Fibroblast of lung (primary cell): ENCODE measurements at regions not wholly inside any gene's neighbourhood (a gene's known extent, or its start where the extent isn't known, plus 50 kb on each side); places are given as distances from the start of the nearest gene placed in this dataset.

Experiments
- DNase-seq, 2 donors: peaks; one replicate each; pipeline versions ENCODE4 v3.0.0 to v3.0.0-alpha.2; 2010; ENCODE audit warnings: low read depth in 2 of 2
- H2AFZ ChIP-seq: 2 replicates; pipeline ENCODE4 v1.5.1; 2012; ENCODE audit warnings: low read length, control low read depth, inconsistent platforms
- H3K27ac ChIP-seq: 2 replicates; pipeline ENCODE4 v1.5.1; 2011; ENCODE audit warnings: low read length, control low read depth; ENCODE audit not compliant: insufficient read depth
- H3K27me3 ChIP-seq: 2 replicates; pipeline ENCODE4 v1.5.1; 2011; ENCODE audit warnings: mild to moderate bottlenecking, low read length; ENCODE audit not compliant: control insufficient read depth, insufficient read depth
- H3K36me3 ChIP-seq: 2 replicates; pipeline ENCODE4 v1.5.1; 2011; ENCODE audit warnings: low read length; ENCODE audit not compliant: control insufficient read depth, insufficient read depth
- H3K4me1 ChIP-seq: 2 replicates; pipeline ENCODE4 v1.5.1; 2011; ENCODE audit warnings: low read length; ENCODE audit not compliant: control insufficient read depth, insufficient read depth; ENCODE audit errors: extremely low read depth
- H3K4me2 ChIP-seq: 2 replicates; pipeline ENCODE4 v1.5.1; 2011; ENCODE audit warnings: low read length, control low read depth; ENCODE audit not compliant: insufficient read depth; ENCODE audit errors: extremely low read depth
- H3K4me3 ChIP-seq, 4 experiments: fragments of 200-600 bp in 1 of 4; sonication (generic) in 1 of 4; replicated peaks in 1 of 4; 2 replicates each; pipeline ENCODE4 v1.5.1; 2011 to 2016; ENCODE audit warnings: low read length in 4 of 4, low read depth in 3 of 4, mild to moderate bottlenecking in 3 of 4, control low read depth in 2 of 4, inconsistent platforms in 1 of 4, mixed read lengths in 1 of 4; ENCODE audit not compliant: insufficient read depth in 1 of 4; ENCODE audit errors: control extremely low read depth in 1 of 4
- H3K79me2 ChIP-seq: 2 replicates; pipeline ENCODE4 v1.5.1; 2012; ENCODE audit warnings: mild to moderate bottlenecking, low read length, inconsistent platforms; ENCODE audit not compliant: control insufficient read depth, insufficient read depth
- H3K9ac ChIP-seq: 2 replicates; pipeline ENCODE4 v1.5.1; 2011; ENCODE audit warnings: mild to moderate bottlenecking, low read length, control low read depth; ENCODE audit not compliant: insufficient read depth
- H3K9me3 ChIP-seq: 2 replicates; pipeline ENCODE4 v1.5.1; 2012; ENCODE audit warnings: low read depth, low read length; ENCODE audit not compliant: control insufficient read depth, insufficient read depth
- H4K20me1 ChIP-seq: 2 replicates; pipeline ENCODE4 v1.5.1; 2011; ENCODE audit warnings: low read length; ENCODE audit not compliant: control insufficient read depth, insufficient read depth; ENCODE audit errors: extremely low read depth
- CTCF ChIP-seq, 2 donors: IDR thresholded peaks in 1 of 2; conservative IDR thresholded peaks in 1 of 2; 1 replicate in 1 of 2; 2 replicates in 1 of 2; pipeline ENCODE4 v1.5.1; 2011 to 2012; ENCODE audit warnings: low read length in 2 of 2, control low read depth in 1 of 2, inconsistent platforms in 1 of 2, low read depth in 1 of 2, mild to moderate bottlenecking in 1 of 2
- EZH2 ChIP-seq: IDR thresholded peaks from 2 replicates; pipeline ENCODE4 v1.5.1; 2012; ENCODE audit warnings: low read length, control low read depth, mild to moderate bottlenecking; ENCODE audit errors: missing control alignments

GRCh38 chr19:28586474-28586873 is 626.5 kb downstream of the UQCRFS1 start:
- no peak overlapping the region for H3K9ac ChIP-seq
- no peak for DNase-seq
- TF ChIP-seq EZH2 (no peak), CTCF (conservative IDR thresholded peaks at IDR 0.05 in 1 of 2, IDR thresholded peaks at IDR 0.05 in 1 of 2; ENCODE audit: low read depth in 1 of 2, low read length in 2 of 2) (no peak)
- H3K27ac ChIP-seq = no peak overlapping the region
- no peaks in the 10 kb centered on the region for H3K27me3 ChIP-seq
- no peaks in the 10 kb centered on the region for H3K36me3 ChIP-seq
- H3K9me3 ChIP-seq = no peaks in the 10 kb centered on the region
- H3K4me1 ChIP-seq = no peaks in the 10 kb centered on the region
- no peak overlapping the region for H3K4me3 ChIP-seq
- no peaks in the 10 kb centered on the region for H3K79me2 ChIP-seq
- no peak overlapping the region for H3K4me2 ChIP-seq
- no peaks in the 10 kb centered on the region for H4K20me1 ChIP-seq
- H2AFZ ChIP-seq = no peak overlapping the region

GRCh38 chr19:28585796-28586195 is 627.2 kb downstream of the UQCRFS1 start:
- H2AFZ ChIP-seq = no peak overlapping the region
- DNase-seq = no peak
- H4K20me1 ChIP-seq = no peaks in the 10 kb centered on the region
- no peak for TF ChIP-seq CTCF (conservative IDR thresholded peaks at IDR 0.05 in 1 of 2, IDR thresholded peaks at IDR 0.05 in 1 of 2; ENCODE audit: low read depth in 1 of 2, low read length in 2 of 2)
- no peak for TF ChIP-seq EZH2
- H3K4me1 ChIP-seq = no peaks in the 10 kb centered on the region
- no peak overlapping the region for H3K9ac ChIP-seq
- no peaks in the 10 kb centered on the region for H3K79me2 ChIP-seq
- no peak overlapping the region for H3K4me2 ChIP-seq
- H3K27me3 ChIP-seq = no peaks in the 10 kb centered on the region
- H3K9me3 ChIP-seq = no peaks in the 10 kb centered on the region
- H3K4me3 ChIP-seq = no peak overlapping the region
- no peaks in the 10 kb centered on the region for H3K36me3 ChIP-seq
- no peak overlapping the region for H3K27ac ChIP-seq

- Histone ChIP-seq H2AFZ (no peak overlapping the region), H3K27ac (no peak overlapping the region), H3K4me1 (no peaks in the 10 kb centered on the region), H3K27me3 (no peaks in the 10 kb centered on the region), H3K9ac (no peak overlapping the region), H3K9me3 (no peaks in the 10 kb centered on the region), H3K36me3 (no peaks in the 10 kb centered on the region), H3K4me3 (no peak overlapping the region), H3K79me2 (no peaks in the 10 kb centered on the region), H4K20me1 (no peaks in the 10 kb centered on the region), H3K4me2 (no peak overlapping the region)
- DNase-seq = no peak
- TF ChIP-seq CTCF (conservative IDR thresholded peaks at IDR 0.05 in 1 of 2, IDR thresholded peaks at IDR 0.05 in 1 of 2; ENCODE audit: low read depth in 1 of 2, low read length in 2 of 2) (no peak), EZH2 (no peak)
Observed at GRCh38 chr19:28583713-28584112, 629.2 kb downstream of the UQCRFS1 start.
